H1 (cell line): ENCODE measurements at regions not wholly inside any gene's neighbourhood (a gene's known extent, or its start where the extent isn't known, plus 50 kb on each side); places are given as distances from the start of the nearest gene placed in this dataset.

Source experiments
- CTCF ChIA-PET: fragments of 300-600 bp; sonication (Branson Sonifier 250); formaldehyde crosslinking; loops from one replicate; lab custom pipeline; 2021; ENCODE audit not compliant: partially characterized antibody; lab: Charles Lee
- POLR2A ChIA-PET: fragments of 300-600 bp; sonication (Branson Sonifier 250); formaldehyde crosslinking; loops from one replicate; lab custom pipeline; 2021; ENCODE audit warnings: inconsistent platforms; ENCODE audit not compliant: partially characterized antibody; lab: Charles Lee
- DNase-seq, 2 experiments: peaks; one replicate each; pipeline versions ENCODE4 v3.0.0 to v3.0.0-alpha.2; 2010 to 2022; ENCODE audit warnings: low spot score in 2 of 2, low read depth in 1 of 2, mixed read lengths in 1 of 2
- FAIRE-seq: peaks from 2 replicates; lab custom pipeline; 2011; peaks lifted over from hg19 to GRCh38; lab: Jason Lieb, UNC
- H2AFZ ChIP-seq: 2 replicates; pipeline ENCODE4 v1.8.1; 2012; ENCODE audit warnings: low read length, inconsistent platforms
- H2AK5ac ChIP-seq: 2 replicates; pipeline ENCODE4 v1.6.1; 2013; ENCODE audit warnings: low read depth, low read length
- H2BK120ac ChIP-seq: replicated peaks from 2 replicates; pipeline ENCODE3; 2013; ENCODE audit warnings: low read depth, low read length, inconsistent platforms
- H2BK12ac ChIP-seq: 2 replicates; pipeline ENCODE4 v1.6.1; 2013; ENCODE audit warnings: low read depth, low read length
- H2BK15ac ChIP-seq: 2 replicates; pipeline ENCODE4 v1.6.1; 2013; ENCODE audit warnings: low read length
- H2BK20ac ChIP-seq: 2 replicates; pipeline ENCODE4 v1.6.1; 2013; ENCODE audit warnings: low read length
- H2BK5ac ChIP-seq: 2 replicates; pipeline ENCODE4 v1.6.1; 2013; ENCODE audit warnings: low read depth, low read length
- H3K14ac ChIP-seq: 2 replicates; pipeline ENCODE4 v1.6.1; 2013; ENCODE audit warnings: inconsistent platforms; ENCODE audit not compliant: insufficient read length
- H3K18ac ChIP-seq: 2 replicates; pipeline ENCODE4 v1.6.1; 2013; ENCODE audit warnings: low read length; ENCODE audit errors: extremely low read depth
- H3K23ac ChIP-seq: 2 replicates; pipeline ENCODE4 v1.6.1; 2013; ENCODE audit warnings: inconsistent platforms; ENCODE audit not compliant: insufficient read length
- H3K23me2 ChIP-seq: 2 replicates; pipeline ENCODE4 v1.6.1; 2013; ENCODE audit warnings: low read depth, low read length
- H3K27ac ChIP-seq: 2 replicates; pipeline ENCODE4 v1.6.1; 2011; ENCODE audit warnings: low read depth, low read length, inconsistent platforms
- H3K27me3 ChIP-seq, 4 experiments: replicated peaks in 1 of 4; 1 replicate in 1 of 4; 2 replicates in 3 of 4; pipeline versions ENCODE4 v1.6.1 to v1.8.1; 2011 to 2013; ENCODE audit warnings: low read length in 3 of 4, mild to moderate bottlenecking in 3 of 4, inconsistent platforms in 2 of 4, mixed read lengths in 2 of 4, moderate library complexity in 1 of 4; ENCODE audit not compliant: control insufficient read depth in 3 of 4, insufficient read depth in 3 of 4; ENCODE audit errors: extremely low read depth in 1 of 4
- H3K36me3 ChIP-seq, 4 experiments: 2 replicates each; pipeline versions ENCODE4 v1.6.1 to v1.8.1; 2011 to 2013; ENCODE audit warnings: mild to moderate bottlenecking in 4 of 4, low read length in 3 of 4, moderate library complexity in 2 of 4, control low read depth in 1 of 4, inconsistent platforms in 1 of 4; ENCODE audit not compliant: insufficient read depth in 4 of 4, control insufficient read depth in 2 of 4
- H3K4ac ChIP-seq: replicated peaks from 2 replicates; pipeline ENCODE3; 2013; ENCODE audit warnings: low read length, low read depth, mixed read lengths, inconsistent platforms; ENCODE audit not compliant: insufficient read length
- H3K4me1 ChIP-seq, 4 experiments: replicated peaks in 1 of 4; 1 replicate in 1 of 4; 2 replicates in 3 of 4; pipeline versions ENCODE4 v1.6.1 to v1.8.1; 2011 to 2013; ENCODE audit warnings: low read length in 3 of 4, inconsistent platforms in 2 of 4, mixed read lengths in 1 of 4; ENCODE audit not compliant: insufficient read depth in 4 of 4, control insufficient read depth in 3 of 4
- H3K4me2 ChIP-seq, 2 experiments: 2 replicates each; pipeline versions ENCODE4 v1.6.1 to v1.8.1; 2011 to 2013; ENCODE audit warnings: low read depth in 2 of 2, low read length in 2 of 2, control low read depth in 1 of 2, inconsistent platforms in 1 of 2, mild to moderate bottlenecking in 1 of 2; ENCODE audit not compliant: insufficient read depth in 1 of 2
- H3K4me3 ChIP-seq, 4 experiments: fragments of 200-600, 300-600 bp in 1 of 4; sonication (generic), shearing (Covaris generic), sonication (Bioruptor Twin) in 1 of 4; 2 replicates each; pipeline versions ENCODE4 v1.5.1 to v1.8.1; 2011 to 2016; ENCODE audit warnings: low read length in 4 of 4, low read depth in 3 of 4, control low read depth in 2 of 4, inconsistent platforms in 2 of 4, mild to moderate bottlenecking in 2 of 4, mixed read lengths in 1 of 4, moderate library complexity in 1 of 4; ENCODE audit not compliant: insufficient read depth in 2 of 4; ENCODE audit errors: extremely low read depth in 1 of 4
- H3K56ac ChIP-seq: replicated peaks from 2 replicates; pipeline ENCODE3; 2013; ENCODE audit warnings: low read depth, mild to moderate bottlenecking, mixed read lengths, low read length, inconsistent platforms; ENCODE audit not compliant: insufficient read length
- H3K79me1 ChIP-seq: 2 replicates; pipeline ENCODE4 v1.6.1; 2013; ENCODE audit warnings: low read depth, low read length, control low read depth
- H3K79me2 ChIP-seq, 2 experiments: 2 replicates each; pipeline versions ENCODE4 v1.6.1 to v1.8.1; 2012 to 2013; ENCODE audit warnings: low read length in 2 of 2, mild to moderate bottlenecking in 2 of 2, inconsistent platforms in 1 of 2; ENCODE audit not compliant: insufficient read depth in 2 of 2, control insufficient read depth in 1 of 2
- H3K9ac ChIP-seq, 4 experiments: replicated peaks in 1 of 4; 1 replicate in 1 of 4; 2 replicates in 3 of 4; pipeline versions ENCODE4 v1.6.1 to v1.8.1; 2011 to 2013; ENCODE audit warnings: low read depth in 3 of 4, low read length in 3 of 4, control low read depth in 2 of 4, mild to moderate bottlenecking in 2 of 4, moderate library complexity in 2 of 4, inconsistent platforms in 1 of 4; ENCODE audit errors: extremely low read depth in 1 of 4
- H3K9me3 ChIP-seq, 2 experiments: 2 replicates each; pipeline versions ENCODE4 v1.6.1 to v1.8.1; 2012 to 2013; ENCODE audit warnings: mild to moderate bottlenecking in 2 of 2, moderate library complexity in 2 of 2, control low read depth in 1 of 2, inconsistent platforms in 1 of 2, low read depth in 1 of 2, low read length in 1 of 2, mixed read lengths in 1 of 2; ENCODE audit not compliant: insufficient read depth in 2 of 2
- H4K20me1 ChIP-seq, 2 experiments: replicated peaks in 1 of 2; 2 replicates each; pipeline versions ENCODE3 to v1.8.1; 2011 to 2013; ENCODE audit warnings: inconsistent platforms in 2 of 2, low read length in 2 of 2, mild to moderate bottlenecking in 1 of 2; ENCODE audit not compliant: insufficient read depth in 2 of 2, control insufficient read depth in 1 of 2
- H4K5ac ChIP-seq: 2 replicates; pipeline ENCODE4 v1.6.1; 2013; ENCODE audit warnings: low read length, low read depth, mixed read lengths, inconsistent platforms; ENCODE audit not compliant: insufficient read length
- H4K8ac ChIP-seq: 2 replicates; pipeline ENCODE4 v1.8.0; 2013; ENCODE audit warnings: mild to moderate bottlenecking, moderate library complexity, low read length, inconsistent platforms; ENCODE audit not compliant: insufficient read depth; ENCODE audit errors: extremely low read depth
- H4K91ac ChIP-seq: replicated peaks from 2 replicates; pipeline ENCODE3; 2013; ENCODE audit warnings: low read length, mixed read lengths, inconsistent platforms; ENCODE audit not compliant: insufficient read length
- ATF3 ChIP-seq: IDR thresholded peaks from 2 replicates; pipeline ENCODE4 v1.6.1; 2011; ENCODE audit warnings: low read depth, mild to moderate bottlenecking, low read length; ENCODE audit not compliant: insufficient read depth
- CBX8 ChIP-seq: fragments of 300-800, 300-1000 bp; sonication (generic); IDR thresholded peaks from 2 replicates; pipeline ENCODE4 v1.7.1; 2016; ENCODE audit warnings: low read depth, low read length, borderline replicate concordance
- CEBPB ChIP-seq: IDR thresholded peaks from 2 replicates; pipeline ENCODE4 v1.6.1; 2012; ENCODE audit warnings: low read depth, low read length
- CTCF ChIP-seq, 3 experiments: IDR thresholded peaks; 1 replicate in 2 of 3; 2 replicates in 1 of 3; pipeline versions ENCODE4 v1.5.1 to v1.6.1; 2011; ENCODE audit warnings: low read length in 3 of 3, mild to moderate bottlenecking in 3 of 3, inconsistent platforms in 2 of 3, low read depth in 1 of 3, moderate library complexity in 1 of 3; ENCODE audit not compliant: insufficient read depth in 1 of 3; ENCODE audit errors: control extremely low read depth in 1 of 3
- E2F6 ChIP-seq: IDR thresholded peaks from 2 replicates; pipeline ENCODE4 v1.6.1; 2012; ENCODE audit warnings: inconsistent platforms
- FOSL1 ChIP-seq: IDR thresholded peaks from 2 replicates; pipeline ENCODE4 v1.6.1; 2011; ENCODE audit warnings: mild to moderate bottlenecking, low read depth, low read length, moderate library complexity; ENCODE audit not compliant: insufficient read depth
- JUND ChIP-seq: IDR thresholded peaks from 2 replicates; pipeline ENCODE4 v1.6.1; 2011; ENCODE audit warnings: mild to moderate bottlenecking, improper control_type of control experiment, low read length
- KDM5A ChIP-seq: fragments of 200-600 bp; IDR thresholded peaks from 2 replicates; pipeline ENCODE4 v1.7.1; 2012; ENCODE audit warnings: mild to moderate bottlenecking, low read length, inconsistent platforms, mixed read lengths
- NANOG ChIP-seq: IDR thresholded peaks from 2 replicates; pipeline ENCODE4 v1.6.1; 2011; ENCODE audit warnings: low read length, low read depth, mild to moderate bottlenecking, inconsistent platforms; ENCODE audit not compliant: insufficient read depth, poor library complexity, severe bottlenecking
- SIX5 ChIP-seq: IDR thresholded peaks from 2 replicates; pipeline ENCODE4 v1.6.1; 2011; ENCODE audit warnings: mild to moderate bottlenecking, low read depth, low read length
- SRF ChIP-seq: IDR thresholded peaks from 2 replicates; pipeline ENCODE4 v1.6.1; 2011; ENCODE audit warnings: mild to moderate bottlenecking, low read depth, low read length, moderate library complexity
- WGBS, 2 experiments: shearing (Covaris generic) in 1 of 2; methylation state at CpG; one replicate each; pipeline versions ENCODE4 v1.1.6 to v1.1.7; 2013 to 2015; ENCODE audit warnings: low lambda C conversion rate in 2 of 2, mixed read lengths in 2 of 2, inconsistent platforms in 1 of 2, low coverage in 1 of 2, missing lambda C conversion rate in 1 of 2; ENCODE audit not compliant: insufficient replicate concordance in 2 of 2, insufficient coverage in 1 of 2, insufficient read length in 1 of 2; ENCODE audit errors: extremely low coverage in 1 of 2, missing lambda C conversion rate in 1 of 2; 5-methylcytosine and 5-hydroxymethylcytosine counted together

GRCh38 chr12:27870939-27871338 is 90.9 kb upstream of the MANSC4 start:
- Histone ChIP-seq H3K9me3 (peaks cover 0 to 4% of the 10 kb centered on the region in 2 experiments; a peak in 1 of 4 replicates), H3K4me1 (no peaks in the 10 kb centered on the region), H4K5ac (no peak overlapping the region), H2BK20ac (no peak overlapping the region), H4K20me1 (no peaks in the 10 kb centered on the region), H3K56ac (no peak overlapping the region), H2BK15ac (no peak overlapping the region), H3K4ac (no peak overlapping the region), H3K23me2 (no peaks in the 10 kb centered on the region), H2AFZ (no peak overlapping the region), H3K79me1 (no peaks in the 10 kb centered on the region), H4K91ac (no peak overlapping the region), H3K4me2 (no peak overlapping the region), H2AK5ac (no peak overlapping the region), H3K14ac (no peak overlapping the region), H2BK5ac (no peak overlapping the region), H3K9ac (no peak overlapping the region), H3K4me3 (no peak overlapping the region), H3K79me2 (no peaks in the 10 kb centered on the region), H2BK12ac (no peak overlapping the region), H3K36me3 (no peaks in the 10 kb centered on the region), H3K23ac (no peak overlapping the region), H3K18ac (no peak overlapping the region), H2BK120ac (no peak overlapping the region), H4K8ac (no peak overlapping the region), H3K27me3 (no peaks in the 10 kb centered on the region), H3K27ac (no peak overlapping the region)
- no peak for FAIRE-seq
- CTCF ChIA-PET = interaction anchor here (1.5 kb wide), 1 partner anchor 49 kb away, joined by 4 read pairs; no protein-coding TSS in a partner anchor
- DNase-seq = no peak
- WGBS, 2 experiments = 92% methylated on average over 4 of the region's 4 CpGs; no CpG with 5 or more reads in 1 of the 2 experiments
- POLR2A ChIA-PET = no interaction called here
- TF ChIP-seq CTCF (IDR thresholded peaks at IDR 0.05; ENCODE audit: control extremely low read depth in 1 of 3, insufficient read depth in 1 of 3, low read depth in 1 of 3, low read length in 3 of 3) = no peak
- no peak for TF ChIP-seq CEBPB
- no peak for TF ChIP-seq CBX8
- TF ChIP-seq SRF = no peak
- no peak for TF ChIP-seq NANOG
- TF ChIP-seq E2F6 = no peak
- TF ChIP-seq ATF3 = no peak
- no peak for TF ChIP-seq FOSL1
- no peak for TF ChIP-seq JUND
- no peak for TF ChIP-seq SIX5
- no peak for TF ChIP-seq KDM5A
